ENCODE measurements at regions not wholly inside any gene's neighbourhood (a gene's known extent, or its start where the extent isn't known, plus 50 kb on each side); places are given as distances from the start of the nearest gene placed in this dataset.

- Histone ChIP-seq H3K36me3 (ENCODE audit: control insufficient read depth in 2 of 3, insufficient read depth in 3 of 3, low read length in 3 of 3) (no peaks in the 10 kb centered on the region), H3K27me3 (ENCODE audit: control insufficient read depth, insufficient read depth, low read length) (no peaks in the 10 kb centered on the region), H3K27ac (ENCODE audit: low read depth in 2 of 2, low read length in 2 of 2) (no peak overlapping the region), H3K9me3 (ENCODE audit: control insufficient read depth in 2 of 3, insufficient read depth in 1 of 3, low read length in 3 of 3) (no peaks in the 10 kb centered on the region), H3K4me3 (ENCODE audit: low read length in 3 of 3) (no peak overlapping the region), H3K4me1 (ENCODE audit: control insufficient read depth in 2 of 3, insufficient read depth in 2 of 3, low read depth in 1 of 3, low read length in 3 of 3) (no peaks in the 10 kb centered on the region), H3K9ac (ENCODE audit: low read length in 3 of 3) (no peak overlapping the region)
- DNase-seq (no peak), FAIRE-seq (no peak)
- intact Hi-C loops (cut with DNase I), result no loop called here
- no peak for TF ChIP-seq CTCF (IDR thresholded peaks at IDR 0.05; ENCODE audit: borderline replicate concordance, extremely low read depth, insufficient read depth)
Observed at GRCh38 chr18:39994498-39994897, 1960.5 kb upstream of the PIK3C3 start.

GRCh38 chr18:39991696-39992265 is 1963.3 kb upstream of the PIK3C3 start:
- Histone ChIP-seq H3K4me1 (ENCODE audit: control insufficient read depth in 2 of 3, insufficient read depth in 2 of 3, low read depth in 1 of 3, low read length in 3 of 3) (no peaks in the 10 kb centered on the region), H3K36me3 (ENCODE audit: control insufficient read depth in 2 of 3, insufficient read depth in 3 of 3, low read length in 3 of 3) (no peaks in the 10 kb centered on the region), H3K27me3 (ENCODE audit: control insufficient read depth, insufficient read depth, low read length) (no peaks in the 10 kb centered on the region), H3K9ac (ENCODE audit: low read length in 3 of 3) (no peak overlapping the region), H3K4me3 (ENCODE audit: low read length in 3 of 3) (no peak overlapping the region), H3K27ac (ENCODE audit: low read depth in 2 of 2, low read length in 2 of 2) (no peak overlapping the region), H3K9me3 (ENCODE audit: control insufficient read depth in 2 of 3, insufficient read depth in 1 of 3, low read length in 3 of 3) (no peaks in the 10 kb centered on the region)
- no peak for TF ChIP-seq CTCF (IDR thresholded peaks at IDR 0.05; ENCODE audit: borderline replicate concordance, extremely low read depth, insufficient read depth)
- intact Hi-C loops (cut with DNase I), result no loop called here
- FAIRE-seq (no peak), DNase-seq (peak in 1 of 5 donors; percentile 2)

GRCh38 chr18:39990540-39990939 is 1964.5 kb upstream of the PIK3C3 start:
- no peaks in the 10 kb centered on the region for H3K36me3 ChIP-seq (ENCODE audit: control insufficient read depth in 2 of 3, insufficient read depth in 3 of 3, low read length in 3 of 3)
- FAIRE-seq (no peak), DNase-seq (no peak)
- no peaks in the 10 kb centered on the region for H3K9me3 ChIP-seq (ENCODE audit: control insufficient read depth in 2 of 3, insufficient read depth in 1 of 3, low read length in 3 of 3)
- no peak overlapping the region for H3K4me3 ChIP-seq (ENCODE audit: low read length in 3 of 3)
- intact Hi-C loops (cut with DNase I), result no loop called here
- H3K27me3 ChIP-seq (ENCODE audit: control insufficient read depth, insufficient read depth, low read length), result no peaks in the 10 kb centered on the region
- no peak overlapping the region for H3K27ac ChIP-seq (ENCODE audit: low read depth in 2 of 2, low read length in 2 of 2)
- H3K9ac ChIP-seq (ENCODE audit: low read length in 3 of 3), result no peak overlapping the region
- no peaks in the 10 kb centered on the region for H3K4me1 ChIP-seq (ENCODE audit: control insufficient read depth in 2 of 3, insufficient read depth in 2 of 3, low read depth in 1 of 3, low read length in 3 of 3)
- no peak for TF ChIP-seq CTCF (IDR thresholded peaks at IDR 0.05; ENCODE audit: borderline replicate concordance, extremely low read depth, insufficient read depth)

- Histone ChIP-seq H3K27ac (ENCODE audit: low read depth in 2 of 2, low read length in 2 of 2) (no peak overlapping the region), H3K9ac (ENCODE audit: low read length in 3 of 3) (no peak overlapping the region), H3K36me3 (ENCODE audit: control insufficient read depth in 2 of 3, insufficient read depth in 3 of 3, low read length in 3 of 3) (no peaks in the 10 kb centered on the region), H3K9me3 (ENCODE audit: control insufficient read depth in 2 of 3, insufficient read depth in 1 of 3, low read length in 3 of 3) (no peaks in the 10 kb centered on the region), H3K27me3 (ENCODE audit: control insufficient read depth, insufficient read depth, low read length) (no peaks in the 10 kb centered on the region), H3K4me1 (ENCODE audit: control insufficient read depth in 2 of 3, insufficient read depth in 2 of 3, low read depth in 1 of 3, low read length in 3 of 3) (no peaks in the 10 kb centered on the region), H3K4me3 (ENCODE audit: low read length in 3 of 3) (no peak overlapping the region)
- intact Hi-C loops (cut with DNase I), result no loop called here
- FAIRE-seq, result no peak
- TF ChIP-seq CTCF (IDR thresholded peaks at IDR 0.05; ENCODE audit: borderline replicate concordance, extremely low read depth, insufficient read depth), result no peak
- peak in 1 of 5 donors; percentile 48 for DNase-seq
Observed at GRCh38 chr18:39976771-39977170, 1978.3 kb upstream of the PIK3C3 start.
